Naive thymus-derived CD8-positive, alpha-beta T cell (primary cell): ENCODE measurements at regions not wholly inside any gene's neighbourhood (a gene's known extent, or its start where the extent isn't known, plus 50 kb on each side); places are given as distances from the start of the nearest gene placed in this dataset.
"Not testable (repeated sequence)": the region's sequence is repeated elsewhere in the genome, so short reads cannot be mapped to it uniquely, and the experiment has no call there.

Experiments
- ATAC-seq, 2 donors: fragments of 150-1000 bp; cut with Tn5 transposase in 1 of 2; sonication (Bioruptor Pico), chemical (Tn5 transposase) in 1 of 2; 1 replicate in 1 of 2; 2 replicates in 1 of 2; pipeline ENCODE4 v1.10.0; 2021; ENCODE audit warnings: mild to moderate bottlenecking in 2 of 2, moderate library complexity in 2 of 2
- POLR2A ChIA-PET: fragments of 350-600 bp; sonication (Branson Sonifier 250); formaldehyde crosslinking; loops from one replicate; lab custom pipeline; 2021; ENCODE audit warnings: antibody characterized with exemption; lab: Charles Lee
- DNase-seq, 10 donors: peaks; one replicate each; pipeline versions ENCODE4 v3.0.0 to v3.0.0-alpha.2; 2020 to 2022
- H3K27ac Mint-ChIP-seq, 10 donors: one replicate each; pipeline ENCODE4 v1.8.0; 2020 to 2022; ENCODE audit warnings: mild to moderate bottlenecking in 10 of 10, mixed read lengths in 10 of 10, moderate library complexity in 4 of 10, inconsistent platforms in 1 of 10
- H3K27me3 Mint-ChIP-seq, 5 donors: one replicate each; pipeline ENCODE4 v1.8.0; 2021 to 2022; ENCODE audit warnings: mixed read lengths in 5 of 5
- H3K36me3 Mint-ChIP-seq, 3 donors: one replicate each; pipeline ENCODE4 v1.8.0; 2020 to 2022; ENCODE audit warnings: mixed read lengths in 3 of 3, mild to moderate bottlenecking in 2 of 3, inconsistent platforms in 1 of 3
- H3K4me1 Mint-ChIP-seq, 4 donors: one replicate each; pipeline ENCODE4 v1.8.0; 2021 to 2022; ENCODE audit warnings: mixed read lengths in 4 of 4
- H3K4me3 Mint-ChIP-seq, 10 donors: one replicate each; pipeline ENCODE4 v1.8.0; 2020 to 2022; ENCODE audit warnings: mild to moderate bottlenecking in 10 of 10, mixed read lengths in 10 of 10, moderate library complexity in 6 of 10, inconsistent platforms in 1 of 10
- H3K9me3 Mint-ChIP-seq, 9 donors: one replicate each; pipeline ENCODE4 v1.8.0; 2020 to 2022; ENCODE audit warnings: mixed read lengths in 9 of 9, mild to moderate bottlenecking in 3 of 9, inconsistent platforms in 1 of 9, moderate library complexity in 1 of 9

DNA sequence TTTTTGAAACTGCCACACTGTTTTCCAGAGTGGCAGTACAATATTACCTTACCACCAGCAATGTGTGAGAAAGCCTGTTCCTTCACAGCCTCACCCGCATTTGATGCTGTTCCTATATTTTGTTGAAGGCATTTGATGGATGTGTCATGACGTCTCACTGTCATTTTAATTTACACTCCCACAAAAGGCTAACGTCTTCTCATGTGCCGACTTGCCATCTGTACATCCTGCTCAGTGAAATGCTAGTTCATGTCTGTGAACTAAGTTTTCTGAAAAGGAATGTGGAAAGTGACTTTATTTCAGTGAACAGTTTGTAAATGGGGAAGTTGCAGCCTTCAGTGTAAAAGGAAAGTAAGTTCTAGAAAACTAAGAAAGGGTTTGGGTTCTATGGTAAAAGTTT is 131.6 kb downstream of the KCNJ12 start:
- DNase-seq, ATAC-seq, H3K27ac Mint-ChIP-seq, H3K9me3 Mint-ChIP-seq, H3K36me3 Mint-ChIP-seq, H3K4me3 Mint-ChIP-seq, POLR2A ChIA-PET: not testable (repeated sequence)
- Mint-ChIP-seq H3K4me1 (peaks cover 4 to 21% (median 17%) of the 10 kb centered on the region in 4 donors), H3K27me3 (peaks cover 11 to 58% (median 23%) of the 10 kb centered on the region in 5 donors)

DNA sequence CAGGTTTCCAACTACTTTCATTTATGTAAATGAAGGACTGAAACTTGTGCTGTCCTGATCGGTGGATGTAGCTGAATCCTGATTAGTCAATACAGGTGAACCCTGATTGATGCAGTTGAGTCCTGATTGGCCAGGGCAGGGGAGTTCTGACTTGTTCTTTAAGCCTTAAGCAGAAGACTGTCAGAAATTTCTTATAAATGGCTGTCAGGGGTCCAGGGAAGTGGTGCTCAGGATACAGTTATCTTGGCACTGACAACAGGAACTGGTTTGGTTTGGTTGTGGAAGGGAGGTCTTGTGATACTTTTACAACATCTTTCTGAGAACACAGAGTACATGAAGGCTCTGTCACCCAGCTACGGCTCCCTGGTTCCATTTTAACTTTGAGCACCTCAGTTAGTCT is 132.1 kb downstream of the KCNJ12 start:
- H3K27me3 Mint-ChIP-seq, result peaks cover 11 to 58% (median 23%) of the 10 kb centered on the region in 5 donors
- no peak overlapping the region for H3K27ac Mint-ChIP-seq
- DNase-seq (no peak), ATAC-seq (no peak)
- H3K4me3 Mint-ChIP-seq, result no peak overlapping the region
- H3K4me1 Mint-ChIP-seq, result peaks cover 4 to 24% (median 19%) of the 10 kb centered on the region in 4 donors
- POLR2A ChIA-PET, result no interaction called here
- no peaks in the 10 kb centered on the region for H3K9me3 Mint-ChIP-seq
- H3K36me3 Mint-ChIP-seq, result no peaks in the 10 kb centered on the region

DNA sequence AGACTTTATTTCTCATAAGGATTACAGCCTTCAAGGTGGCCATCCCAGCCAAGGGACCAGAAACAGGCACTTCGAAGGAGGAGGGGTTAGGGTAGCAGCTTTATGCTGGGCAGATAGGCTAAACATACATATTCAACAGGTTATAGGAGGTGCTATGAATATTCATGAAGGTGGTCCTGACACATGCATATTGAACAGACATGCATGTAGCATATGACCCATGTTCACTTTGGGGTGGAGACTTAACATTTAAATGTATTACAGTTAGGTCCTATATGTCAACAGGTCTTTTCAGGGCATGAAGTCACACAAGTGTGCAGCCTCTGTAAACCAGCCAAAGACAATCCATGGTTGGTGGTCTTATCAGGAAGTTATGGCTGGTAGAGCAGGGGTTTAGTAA is 133.2 kb downstream of the KCNJ12 start:
- Mint-ChIP-seq H3K4me1 (peaks cover 4 to 24% (median 19%) of the 10 kb centered on the region in 4 donors), H3K27me3 (peaks cover 11 to 56% (median 23%) of the 10 kb centered on the region in 5 donors)
- DNase-seq, POLR2A ChIA-PET, H3K4me3 Mint-ChIP-seq, H3K9me3 Mint-ChIP-seq, ATAC-seq, H3K27ac Mint-ChIP-seq, H3K36me3 Mint-ChIP-seq: not testable (repeated sequence)

DNA sequence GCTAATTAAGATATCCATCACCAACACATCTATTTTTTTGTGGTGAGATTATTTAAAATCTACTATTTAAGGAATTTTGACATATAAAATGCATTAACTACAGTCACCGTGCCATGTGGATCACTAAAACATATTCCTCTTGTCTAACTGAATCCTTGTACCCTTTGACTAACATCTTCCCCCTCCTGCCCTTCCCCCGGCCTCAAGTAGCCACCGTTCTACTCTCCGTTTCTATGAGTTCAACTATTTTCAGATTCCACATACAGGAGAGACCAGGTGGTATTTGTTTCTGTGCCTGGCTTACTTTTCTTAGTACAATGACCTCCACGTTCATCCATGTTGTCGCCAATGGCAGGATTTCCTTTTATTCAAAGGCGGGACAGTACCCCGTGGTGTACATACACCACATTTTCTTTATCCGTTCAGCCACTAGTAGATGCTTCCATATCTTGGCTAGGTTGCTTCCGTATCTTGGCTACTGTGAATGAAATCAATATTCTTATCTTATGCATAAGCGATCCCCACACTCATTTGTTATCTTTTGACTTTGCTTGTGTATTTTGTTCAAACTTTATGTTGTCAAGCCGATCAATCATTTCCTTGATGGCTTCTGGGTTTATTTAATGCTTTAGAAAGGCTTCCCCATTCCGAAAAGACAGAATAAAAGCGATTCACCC is 134.7 kb downstream of the KCNJ12 start:
- Mint-ChIP-seq H3K4me1 (peaks cover 4 to 24% (median 19%) of the 10 kb centered on the region in 4 donors), H3K27ac (peak overlapping the region in 2 of 10 donors; percentile 35 to 63), H3K9me3 (no peaks in the 10 kb centered on the region), H3K36me3 (no peaks in the 10 kb centered on the region), H3K4me3 (peak overlapping the region; percentile 34 to 88 (median 78)), H3K27me3 (peaks cover 10 to 50% (median 20%) of the 10 kb centered on the region in 5 donors)
- POLR2A ChIA-PET, result no interaction called here
- ATAC-seq (peak in 1 of 2 donors; percentile 29), DNase-seq (no peak)

DNA sequence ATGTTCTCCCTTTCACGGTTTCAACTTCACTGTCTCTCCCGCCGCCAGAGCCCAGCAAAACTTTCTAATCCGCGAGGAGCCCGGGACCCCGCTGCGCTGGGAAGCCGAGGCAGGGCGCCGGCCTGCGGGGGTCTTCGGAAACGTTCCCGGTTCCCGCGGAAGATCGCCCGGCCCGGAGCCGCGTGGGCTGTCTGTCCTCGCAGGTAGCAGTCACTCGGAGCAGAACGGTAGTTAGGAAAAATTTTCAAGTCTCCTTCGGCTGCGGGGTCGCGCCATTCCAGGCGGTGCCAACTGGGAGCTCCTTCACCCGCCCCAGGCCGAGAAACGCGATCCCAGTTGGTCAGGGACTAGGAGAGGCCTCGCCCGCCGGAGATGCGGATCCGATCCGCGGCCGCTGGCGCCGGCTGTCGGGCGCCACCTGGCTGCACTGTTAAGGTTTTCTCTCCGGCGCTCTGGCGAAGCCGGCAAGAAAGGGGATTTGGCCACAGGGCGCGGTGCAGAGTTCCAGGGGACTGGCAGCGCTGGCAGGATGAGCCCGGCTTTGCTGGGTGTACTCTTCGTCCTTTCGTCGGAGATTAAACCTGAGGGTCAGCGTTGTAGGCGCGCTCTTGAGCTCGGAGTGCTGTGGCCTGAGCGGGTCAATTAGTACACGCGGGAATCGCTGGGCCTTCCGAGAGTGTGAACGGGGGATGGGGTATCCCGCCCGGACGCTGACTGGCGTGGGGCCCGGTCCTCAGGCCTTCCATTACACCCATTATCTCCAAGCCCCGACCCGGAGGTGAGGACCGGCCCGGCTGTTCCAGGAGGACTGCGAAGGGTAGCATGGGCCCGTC is 135.4 kb downstream of the KCNJ12 start:
- peak; percentile 27 to 76 (median 62) for DNase-seq
- Mint-ChIP-seq H3K36me3 (no peaks in the 10 kb centered on the region), H3K27ac (peak overlapping the region in 3 of 10 donors; percentile 37 to 86 (median 63)), H3K27me3 (peaks cover 10 to 50% (median 20%) of the 10 kb centered on the region in 5 donors), H3K4me1 (peaks cover 4 to 24% (median 19%) of the 10 kb centered on the region in 4 donors), H3K4me3 (peak overlapping the region; percentile 34 to 88 (median 78)), H3K9me3 (no peaks in the 10 kb centered on the region)
- peak; percentile 78 to 89 for ATAC-seq
- POLR2A ChIA-PET, result interaction anchor here (0.6 to 1.1 kb wide), 2 partner anchors 200 to 232 kb away, joined by 4 to 5 read pairs; no protein-coding TSS in a partner anchor

DNA sequence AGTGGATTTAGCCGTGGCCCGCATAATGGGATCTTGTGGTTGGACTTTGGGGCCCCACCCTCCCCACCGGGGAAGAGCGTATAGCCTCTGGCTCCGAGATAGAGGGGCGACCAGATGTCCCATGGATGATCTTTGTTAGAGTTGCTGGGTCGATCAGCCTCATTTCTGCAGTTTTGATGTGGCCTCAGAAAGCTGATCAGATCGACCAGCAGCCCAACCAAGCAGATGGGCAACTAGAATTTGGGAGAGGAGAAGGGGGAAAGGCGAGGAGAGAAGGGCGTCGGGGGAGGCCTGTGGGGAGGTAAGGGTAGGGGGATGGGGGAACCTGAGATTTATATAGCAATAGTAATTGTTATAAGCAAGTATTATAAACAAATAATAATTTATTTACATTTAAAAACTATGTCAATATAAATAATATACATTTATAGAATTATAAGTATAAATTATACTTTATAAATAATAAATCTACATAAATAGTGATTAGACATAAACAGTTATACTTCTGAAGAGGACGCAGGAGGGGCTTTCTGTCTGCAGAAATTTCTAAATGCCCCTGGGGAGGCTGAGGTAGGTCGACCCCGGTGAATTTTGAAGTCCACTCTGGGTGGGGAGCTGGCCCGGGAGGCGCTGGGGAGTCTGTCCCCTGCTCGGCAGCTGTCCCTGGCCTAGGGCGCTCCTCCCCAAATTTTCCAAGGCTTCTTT is 136.3 kb downstream of the KCNJ12 start:
- Mint-ChIP-seq H3K4me3 (peak overlapping the region in 6 of 10 donors; percentile 34 to 88 (median 61)), H3K36me3 (no peaks in the 10 kb centered on the region), H3K27me3 (peaks cover 10 to 42% (median 20%) of the 10 kb centered on the region in 5 donors), H3K27ac (peak overlapping the region in 1 of 10 donors; percentile 63), H3K9me3 (no peaks in the 10 kb centered on the region), H3K4me1 (peaks cover 4 to 24% (median 19%) of the 10 kb centered on the region in 4 donors)
- ATAC-seq (no peak), DNase-seq (peak in 3 of 10 donors; percentile 10 to 46 (median 12))
- POLR2A ChIA-PET, result interaction anchor here (1.0 to 1.7 kb wide), 3 partner anchors 55 to 233 kb away, joined by 3 to 7 read pairs (median 5); no protein-coding TSS in a partner anchor

DNA sequence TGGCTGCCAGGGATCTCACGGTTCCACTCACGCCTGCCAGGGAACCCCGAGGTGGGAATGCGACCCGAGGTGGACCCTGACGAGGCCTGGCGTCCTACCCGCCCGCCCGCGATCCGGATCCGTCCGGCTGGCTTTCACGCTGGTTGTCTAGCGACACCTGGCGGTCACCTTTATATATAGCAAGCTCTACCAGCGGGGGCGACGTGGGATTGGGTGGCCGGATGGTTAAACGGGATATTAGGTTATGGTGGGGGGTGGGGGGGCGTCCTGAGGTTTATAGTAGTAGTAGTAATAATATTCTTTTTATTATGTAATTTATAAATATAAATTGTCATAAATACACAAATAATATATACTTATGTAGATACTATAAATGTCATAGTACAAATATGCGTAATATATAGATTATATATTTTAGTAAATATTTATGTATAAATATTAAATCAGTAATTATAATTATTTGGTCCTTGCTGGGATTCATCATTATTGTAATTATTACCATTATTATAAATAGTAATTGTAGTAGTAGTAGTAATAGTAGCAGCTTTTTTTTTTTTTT is 136.9 kb downstream of the KCNJ12 start:
- Mint-ChIP-seq H3K27ac (no peak overlapping the region), H3K4me1 (peaks cover 4 to 24% (median 16%) of the 10 kb centered on the region in 4 donors), H3K4me3 (peak overlapping the region in 6 of 10 donors; percentile 30 to 67 (median 41)), H3K36me3 (no peaks in the 10 kb centered on the region), H3K9me3 (no peaks in the 10 kb centered on the region), H3K27me3 (peaks cover 10 to 37% (median 22%) of the 10 kb centered on the region in 5 donors)
- DNase-seq (peak; percentile 60 to 86 (median 74)), ATAC-seq (peak; percentile 70 to 71)
- POLR2A ChIA-PET, result interaction anchor here (0.5 to 1.7 kb wide), 3 partner anchors 56 to 394 kb away, joined by 3 to 7 read pairs (median 3); no protein-coding TSS in a partner anchor

DNA sequence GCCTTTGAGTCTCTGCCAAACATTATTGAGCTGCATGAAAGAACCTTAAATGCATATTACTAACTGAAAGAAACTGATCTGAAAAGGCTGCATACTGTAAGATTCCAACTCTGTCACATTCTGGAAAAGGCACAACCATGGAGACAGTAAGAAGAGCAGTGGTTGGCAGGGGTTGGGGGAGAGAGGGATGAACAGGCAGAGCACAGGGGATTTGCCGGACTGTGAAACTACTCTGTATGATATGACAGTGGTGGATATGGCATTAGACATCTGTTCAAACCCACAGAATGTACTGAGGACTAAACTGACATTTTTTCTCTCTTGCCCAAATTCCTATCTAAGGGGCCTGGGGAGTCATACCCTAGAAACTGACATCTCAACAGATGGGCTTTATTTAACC is 138.4 kb downstream of the KCNJ12 start:
- DNase-seq, H3K27ac Mint-ChIP-seq, H3K36me3 Mint-ChIP-seq, POLR2A ChIA-PET, H3K4me3 Mint-ChIP-seq, H3K9me3 Mint-ChIP-seq, ATAC-seq: not testable (repeated sequence)
- H3K27me3 Mint-ChIP-seq, result peaks cover 14 to 45% (median 20%) of the 10 kb centered on the region in 5 donors
- peaks cover 4 to 24% (median 14%) of the 10 kb centered on the region in 4 donors for H3K4me1 Mint-ChIP-seq

DNA sequence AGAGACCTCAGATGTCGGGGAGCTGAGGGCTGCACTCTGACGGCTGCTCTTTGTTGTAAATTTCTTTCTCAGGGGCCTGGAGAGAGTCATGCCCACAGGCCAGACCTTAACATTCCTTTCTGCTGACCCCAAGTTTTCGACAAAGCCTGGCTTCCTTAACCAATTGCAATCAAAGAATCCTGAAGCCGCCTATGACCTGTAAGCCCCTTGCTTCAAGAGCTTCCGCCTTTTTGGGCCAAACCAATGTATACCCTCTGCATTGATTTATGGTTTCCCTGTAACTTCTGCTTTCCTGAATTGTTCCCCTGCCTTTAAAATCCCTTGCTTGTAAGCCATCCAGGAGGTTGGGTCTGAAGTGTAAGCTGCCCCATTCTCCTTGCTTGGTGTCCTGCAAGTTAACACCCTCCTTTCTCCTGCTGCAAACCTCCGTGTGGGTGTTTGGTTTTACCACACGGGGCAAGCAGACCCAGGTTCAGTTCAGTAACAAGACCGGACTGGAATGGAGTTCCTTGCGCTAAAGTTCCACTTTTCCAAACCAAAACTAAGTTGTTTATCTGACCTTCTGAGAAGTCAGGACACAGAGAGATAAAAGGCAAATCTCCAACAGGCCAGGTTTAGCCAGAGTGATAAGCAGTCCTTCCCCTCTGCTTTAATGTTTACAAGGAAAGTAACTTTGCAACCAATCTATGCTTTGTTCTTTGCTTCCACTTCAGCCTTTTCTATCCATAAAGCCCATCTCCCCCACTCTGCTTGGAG is 141.6 kb downstream of the KCNJ12 start:
- Mint-ChIP-seq H3K27me3 (peaks cover 5 to 31% (median 13%) of the 10 kb centered on the region in 5 donors), H3K9me3 (no peaks in the 10 kb centered on the region), H3K4me3 (no peak overlapping the region), H3K27ac (no peak overlapping the region), H3K4me1 (peaks cover 0 to 4% (median under 1%) of the 10 kb centered on the region in 4 donors), H3K36me3 (no peaks in the 10 kb centered on the region)
- no peak for ATAC-seq
- DNase-seq, result no peak
- POLR2A ChIA-PET, result no interaction called here

DNA sequence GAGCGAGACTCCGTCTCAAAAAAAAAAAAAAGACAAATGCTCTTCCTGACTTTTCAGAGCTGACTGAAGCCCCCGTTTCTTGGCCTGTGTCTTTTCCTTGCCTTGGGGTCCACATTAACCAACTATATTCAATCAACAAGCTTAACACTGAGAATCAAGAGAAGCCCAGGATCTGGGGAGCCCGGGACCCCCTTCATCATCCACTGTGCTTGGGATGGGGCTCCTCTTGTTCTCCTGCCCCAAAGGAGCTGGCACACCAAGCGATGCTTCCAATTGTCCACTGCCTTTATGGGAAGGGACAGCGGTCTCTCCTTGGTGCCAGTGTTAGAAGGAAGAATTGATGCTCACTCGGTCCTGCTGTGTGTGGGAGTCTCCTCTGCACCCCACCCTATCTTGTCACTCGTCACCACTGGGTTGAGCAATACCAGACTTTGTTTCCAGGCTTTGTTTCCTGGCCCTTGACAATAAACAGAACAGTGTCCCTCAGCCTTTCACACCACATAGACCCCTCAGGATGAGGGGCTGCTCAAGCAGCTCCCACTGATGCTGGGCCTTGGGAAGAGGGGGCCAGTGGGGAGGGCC is 146.7 kb downstream of the KCNJ12 start:
- ATAC-seq, result no peak
- no peaks in the 10 kb centered on the region for H3K4me1 Mint-ChIP-seq
- no peak for DNase-seq
- H3K27me3 Mint-ChIP-seq, result peaks cover 3 to 31% (median 11%) of the 10 kb centered on the region in 5 donors
- H3K4me3 Mint-ChIP-seq, result no peak overlapping the region
- POLR2A ChIA-PET, result no interaction called here
- H3K36me3 Mint-ChIP-seq, result no peaks in the 10 kb centered on the region
- H3K27ac Mint-ChIP-seq, result no peak overlapping the region
- no peaks in the 10 kb centered on the region for H3K9me3 Mint-ChIP-seq

DNA sequence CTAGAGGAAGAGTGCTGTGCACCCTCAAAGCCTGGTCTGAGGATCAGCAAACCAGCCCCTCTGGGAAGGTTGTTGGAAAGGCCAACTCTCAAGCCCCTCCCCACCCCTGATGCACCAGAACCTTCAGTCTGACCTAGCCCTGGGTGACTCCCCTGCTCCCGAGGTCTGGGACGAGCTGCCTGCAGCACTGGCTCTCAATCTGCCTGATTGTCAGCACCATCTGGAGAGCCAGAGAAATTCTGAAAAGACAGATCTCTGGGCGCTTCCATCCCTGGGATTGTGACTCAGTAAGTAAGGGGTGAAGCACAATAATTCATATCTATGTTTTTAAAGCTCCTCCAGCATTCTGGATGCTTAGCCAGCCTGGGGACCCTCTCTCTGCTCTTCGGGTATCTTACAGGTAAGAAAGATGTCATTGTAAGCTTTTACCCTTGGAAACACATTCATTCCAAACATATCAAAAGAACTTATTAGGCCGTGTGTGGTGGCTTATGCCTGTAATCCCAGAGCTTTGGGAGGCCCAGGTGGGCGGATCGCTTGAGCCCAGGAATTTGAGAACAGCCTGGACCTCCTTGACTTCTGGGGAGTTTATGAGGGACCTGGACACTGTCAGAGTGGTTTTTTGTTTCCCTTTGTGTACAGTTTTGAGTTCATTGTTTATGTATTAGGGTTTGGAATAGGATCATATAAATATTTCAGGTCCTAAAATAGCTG is 147.5 kb downstream of the KCNJ12 start:
- POLR2A ChIA-PET, result no interaction called here
- Mint-ChIP-seq H3K9me3 (no peaks in the 10 kb centered on the region), H3K36me3 (no peaks in the 10 kb centered on the region), H3K4me3 (no peak overlapping the region), H3K27ac (peak overlapping the region in 1 of 10 donors; percentile 13), H3K27me3 (peaks cover 3 to 24% (median 11%) of the 10 kb centered on the region in 5 donors), H3K4me1 (no peaks in the 10 kb centered on the region)
- DNase-seq (no peak), ATAC-seq (no peak)
